ENCODE measurements at regions not wholly inside any gene's neighbourhood (a gene's known extent, or its start where the extent isn't known, plus 50 kb on each side); places are given as distances from the start of the nearest gene placed in this dataset.

- no peaks in the 10 kb centered on the region for H3K36me3 ChIP-seq (ENCODE audit: control insufficient read depth, insufficient read depth, low read length)
- H3K27me3 ChIP-seq (ENCODE audit: control insufficient read depth, insufficient read depth, low read length): no peaks in the 10 kb centered on the region
- H3K4me3 ChIP-seq (ENCODE audit: low read depth, low read length): no peak overlapping the region
- TF ChIP-seq CTCF (IDR thresholded peaks at IDR 0.05; ENCODE audit: insufficient read depth, low read length, severe bottlenecking): no peak
- FAIRE-seq: no peak
- DNase-seq (ENCODE audit: low read depth): no peak
Observed at GRCh38 chr6:15796130-15796771, 133.4 kb upstream of the DTNBP1 start.

GRCh38 chr6:15793826-15794225 lies 131.0 kb upstream of the DTNBP1 start:
- no peak for DNase-seq (ENCODE audit: low read depth)
- FAIRE-seq: no peak
- no peak for TF ChIP-seq CTCF (IDR thresholded peaks at IDR 0.05; ENCODE audit: insufficient read depth, low read length, severe bottlenecking)

GRCh38 chr6:15793288-15793687 lies 130.5 kb upstream of the DTNBP1 start:
- Histone ChIP-seq H3K4me3 (ENCODE audit: low read depth, low read length) (no peak overlapping the region), H3K27me3 (ENCODE audit: control insufficient read depth, insufficient read depth, low read length) (no peaks in the 10 kb centered on the region), H3K36me3 (ENCODE audit: control insufficient read depth, insufficient read depth, low read length) (no peaks in the 10 kb centered on the region)
- FAIRE-seq: no peak
- no peak for TF ChIP-seq CTCF (IDR thresholded peaks at IDR 0.05; ENCODE audit: insufficient read depth, low read length, severe bottlenecking)
- DNase-seq (ENCODE audit: low read depth): peak; percentile 78

More at GRCh38 chr6:15793826-15794225, 131.0 kb upstream of the DTNBP1 start:
- no peaks in the 10 kb centered on the region for H3K36me3 ChIP-seq (ENCODE audit: control insufficient read depth, insufficient read depth, low read length)
- H3K4me3 ChIP-seq (ENCODE audit: low read depth, low read length): no peak overlapping the region
- no peaks in the 10 kb centered on the region for H3K27me3 ChIP-seq (ENCODE audit: control insufficient read depth, insufficient read depth, low read length)

GRCh38 chr6:15792842-15793241 lies 130.0 kb upstream of the DTNBP1 start:
- no peak overlapping the region for H3K4me3 ChIP-seq (ENCODE audit: low read depth, low read length)
- FAIRE-seq: no peak
- no peak for DNase-seq (ENCODE audit: low read depth)
- no peaks in the 10 kb centered on the region for H3K36me3 ChIP-seq (ENCODE audit: control insufficient read depth, insufficient read depth, low read length)
- H3K27me3 ChIP-seq (ENCODE audit: control insufficient read depth, insufficient read depth, low read length): no peaks in the 10 kb centered on the region
- TF ChIP-seq CTCF (IDR thresholded peaks at IDR 0.05; ENCODE audit: insufficient read depth, low read length, severe bottlenecking): no peak

GRCh38 chr6:15791448-15792181 lies 128.8 kb upstream of the DTNBP1 start:
- peak; percentile 32 for FAIRE-seq
- Histone ChIP-seq H3K27me3 (ENCODE audit: control insufficient read depth, insufficient read depth, low read length) (no peaks in the 10 kb centered on the region), H3K36me3 (ENCODE audit: control insufficient read depth, insufficient read depth, low read length) (no peaks in the 10 kb centered on the region), H3K4me3 (ENCODE audit: low read depth, low read length) (no peak overlapping the region)
- peak; percentile 7 for TF ChIP-seq CTCF (IDR thresholded peaks at IDR 0.05; ENCODE audit: insufficient read depth, low read length, severe bottlenecking)
- peak; percentile 84 for DNase-seq (ENCODE audit: low read depth)

Data from bronchial epithelial cell (primary cell).